HG03378 (cell line): ENCODE measurements at regions not wholly inside any gene's neighbourhood (a gene's known extent, or its start where the extent isn't known, plus 50 kb on each side); places are given as distances from the start of the nearest gene placed in this dataset.
"Not testable (repeated sequence)": the region's sequence is repeated elsewhere in the genome, so short reads cannot be mapped to it uniquely, and the experiment has no call there.

Source experiments
- ATAC-seq: cut with Tn5 transposase; IDR thresholded peaks from one replicate; pipeline ENCODE4 v1.9.1; 2021; ENCODE audit warnings: mild to moderate bottlenecking, moderate library complexity; ENCODE audit not compliant: unreplicated experiment

DNA sequence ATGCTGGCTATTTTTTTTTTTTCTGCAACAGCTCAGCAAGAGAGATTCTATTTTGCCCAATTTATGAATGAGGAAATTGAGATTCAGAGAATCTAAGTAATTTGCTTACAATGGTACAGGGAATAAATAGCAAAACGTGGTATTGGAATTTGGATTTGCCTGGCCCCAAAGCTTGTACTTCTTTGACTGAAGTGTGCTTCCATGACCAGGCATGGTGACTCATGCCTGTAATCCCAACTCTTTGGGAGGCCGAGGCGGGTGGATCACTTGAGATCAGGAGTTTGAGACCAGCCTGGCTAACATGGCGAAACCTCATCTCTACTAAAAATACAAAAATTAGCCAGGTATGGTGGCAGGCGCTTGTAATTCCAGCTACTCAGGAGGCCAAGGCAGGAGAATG, 591.1 kb downstream of the CSNK1G3 start:
- ATAC-seq = not testable (repeated sequence)

DNA sequence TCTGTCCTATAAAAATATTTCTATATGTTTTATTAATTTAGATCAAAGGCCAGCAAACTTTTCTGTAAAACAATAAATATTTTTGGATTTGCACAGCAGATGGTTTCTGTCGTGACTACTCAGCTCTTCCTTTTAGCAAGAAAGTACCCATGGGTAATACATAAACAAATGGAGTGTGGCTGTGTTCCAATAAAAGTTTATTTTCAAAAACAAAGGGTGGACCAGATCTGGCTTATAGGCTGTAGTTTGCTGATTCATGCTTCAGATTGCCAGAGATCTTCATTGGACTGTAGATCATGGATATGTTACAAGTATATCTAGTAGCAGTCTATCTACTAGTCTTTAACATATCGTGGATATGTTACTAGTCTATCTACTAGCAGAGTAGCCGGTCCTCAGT, 590.5 kb downstream of the CSNK1G3 start:
- ATAC-seq = no peak

GRCh38 chr5:124093658-124094057, 581.7 kb downstream of the CSNK1G3 start:
- ATAC-seq = no peak

GRCh38 chr5:124090115-124090514, 578.1 kb downstream of the CSNK1G3 start:
- no peak for ATAC-seq

DNA sequence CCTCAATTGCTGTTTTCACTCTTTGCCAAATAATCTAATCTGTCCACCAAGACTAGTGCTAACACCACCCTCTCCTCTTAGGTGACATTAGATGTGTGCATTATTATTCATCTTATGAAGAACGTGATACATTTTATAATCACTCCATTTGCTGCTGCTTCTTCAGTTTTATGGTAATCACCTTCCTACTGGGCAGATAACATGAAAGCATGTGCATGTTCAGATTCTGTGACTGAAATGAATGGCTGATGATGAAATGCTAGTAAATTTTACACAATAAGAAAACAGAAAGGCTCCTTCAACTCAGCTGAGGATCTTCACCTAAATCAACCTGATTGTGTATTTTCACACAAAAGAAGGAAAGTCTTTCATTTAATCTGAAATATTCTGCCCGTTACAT, 577.6 kb downstream of the CSNK1G3 start:
- no peak for ATAC-seq

GRCh38 chr5:124088289-124089032, 576.5 kb downstream of the CSNK1G3 start:
- no peak for ATAC-seq

DNA sequence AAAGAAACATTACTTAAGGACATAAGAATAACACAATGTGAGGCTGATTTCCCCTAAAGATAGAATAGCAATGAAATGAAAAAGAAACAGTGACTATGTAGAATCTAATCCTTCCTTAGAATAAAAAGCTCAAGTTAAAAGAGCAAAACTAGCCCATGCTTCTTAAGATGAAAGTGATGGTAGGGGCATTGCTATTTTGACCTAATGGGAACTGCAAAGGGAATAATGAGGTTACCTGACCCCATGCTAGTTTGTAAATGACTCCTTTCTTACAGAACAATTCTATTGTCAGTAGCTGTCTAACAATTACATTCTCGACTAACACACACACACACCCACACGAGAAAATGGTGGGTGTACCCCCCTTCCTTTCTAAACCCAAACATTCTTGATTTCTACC, 575.8 kb downstream of the CSNK1G3 start:
- no peak for ATAC-seq

GRCh38 chr5:124080256-124080655, 568.3 kb downstream of the CSNK1G3 start:
- no peak for ATAC-seq

- no peak for ATAC-seq
These were observed 567.1 kb downstream of the CSNK1G3 start for GRCh38 chr5:124079062-124079461.

GRCh38 chr5:124074500-124074899, 562.5 kb downstream of the CSNK1G3 start:
- ATAC-seq = no peak

DNA sequence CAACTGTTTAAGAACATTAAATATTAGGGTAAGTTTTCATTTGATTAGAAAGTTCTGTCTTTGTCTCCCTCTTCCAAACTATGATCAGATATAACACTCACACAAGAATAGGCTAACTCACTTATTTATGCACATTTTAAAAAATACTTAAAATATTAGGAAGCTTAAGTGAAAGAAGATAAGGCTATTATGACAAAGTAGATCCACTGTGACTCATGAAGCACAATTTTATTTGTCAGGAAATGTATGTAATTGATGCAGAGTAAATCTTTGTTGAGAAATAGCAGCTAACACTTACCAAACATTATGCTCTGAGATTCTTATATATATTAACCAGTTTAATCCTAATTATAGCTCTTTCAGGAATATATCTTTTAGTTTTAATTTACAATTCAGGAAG, 560.6 kb downstream of the CSNK1G3 start:
- no peak for ATAC-seq

- no peak for ATAC-seq
These were observed 559.1 kb downstream of the CSNK1G3 start for GRCh38 chr5:124071039-124071438.

GRCh38 chr5:124065508-124065907, 553.5 kb downstream of the CSNK1G3 start:
- ATAC-seq = no peak

- no peak for ATAC-seq
These were observed 553.0 kb downstream of the CSNK1G3 start for GRCh38 chr5:124064956-124065355.

- ATAC-seq = no peak
These were observed 549.7 kb downstream of the CSNK1G3 start for GRCh38 chr5:124061663-124062062.

GRCh38 chr5:124061068-124061430, 549.1 kb downstream of the CSNK1G3 start:
- no peak for ATAC-seq

GRCh38 chr5:124060413-124061067, 548.6 kb downstream of the CSNK1G3 start:
- ATAC-seq = no peak

GRCh38 chr5:124060011-124060410, 548.0 kb downstream of the CSNK1G3 start:
- no peak for ATAC-seq

GRCh38 chr5:124059200-124059599, 547.2 kb downstream of the CSNK1G3 start:
- no peak for ATAC-seq

GRCh38 chr5:124057724-124058231, 545.8 kb downstream of the CSNK1G3 start:
- ATAC-seq = no peak

- peak; percentile 67 for ATAC-seq
These were observed 545.2 kb downstream of the CSNK1G3 start for GRCh38 chr5:124056991-124057723.
